ENCODE measurements at regions not wholly inside any gene's neighbourhood (a gene's known extent, or its start where the extent isn't known, plus 50 kb on each side); places are given as distances from the start of the nearest gene placed in this dataset.

- FAIRE-seq (no peak), DNase-seq (ENCODE audit: low spot score) (no peak), ATAC-seq (no peak)
- Histone ChIP-seq H3K4me2 (ENCODE audit: low read depth, low read length) (no peak overlapping the region), H3K4me1 (ENCODE audit: insufficient read depth, low read length) (no peaks in the 10 kb centered on the region), H3K36me3 (replicated peaks in 1 of 2; ENCODE audit: control insufficient read depth in 1 of 2, insufficient read depth in 2 of 2, low read length in 2 of 2) (no peaks in the 10 kb centered on the region), H3K9me3 (ENCODE audit: low read length) (no peaks in the 10 kb centered on the region), H3K79me2 (ENCODE audit: insufficient read depth, low read length) (no peaks in the 10 kb centered on the region), H3K27ac (ENCODE audit: extremely low read length, insufficient read depth, low read length) (no peak overlapping the region), H3K27me3 (ENCODE audit: control insufficient read depth in 1 of 2, insufficient read depth in 2 of 2, low read length in 2 of 2) (peaks cover 0 to 4% of the 10 kb centered on the region in 2 experiments; a peak in 2 of 5 replicates), H4K20me1 (ENCODE audit: insufficient read depth, low read length) (no peaks in the 10 kb centered on the region), H3K4me3 (replicated peaks in 1 of 3; ENCODE audit: insufficient read depth in 1 of 3, low read depth in 2 of 3, low read length in 3 of 3) (no peak overlapping the region), H3K9ac (ENCODE audit: insufficient read depth, low read depth, low read length) (no peak overlapping the region), H2AFZ (ENCODE audit: low read length) (no peak overlapping the region)
- in situ Hi-C loops (cut with HindIII; ENCODE audit: extremely low pct_ligation_motif_present, low pct_unique_long_range_greater_than_20kb) (no loop called here), intact Hi-C loops (cut with micrococcal nuclease; ENCODE audit: unreplicated experiment) (no loop called here)
- no TSS peak for BruUV-seq (replicated peaks)
- TF ChIP-seq, protein P1, sequence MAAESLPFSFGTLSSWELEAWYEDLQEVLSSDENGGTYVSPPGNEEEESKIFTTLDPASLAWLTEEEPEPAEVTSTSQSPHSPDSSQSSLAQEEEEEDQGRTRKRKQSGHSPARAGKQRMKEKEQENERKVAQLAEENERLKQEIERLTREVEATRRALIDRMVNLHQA (CRISPR knock-in tag; IDR thresholded peaks at IDR 0.05) = no peak
- no peak for TF ChIP-seq PATZ1 (CRISPR knock-in tag; IDR thresholded peaks at IDR 0.05)
- no peak for TF ChIP-seq AGO1 (IDR thresholded peaks at IDR 0.05; ENCODE audit: low read depth, low read length, poor library complexity, severe bottlenecking)
- no peak for TF ChIP-seq PAX8 (CRISPR knock-in tag; IDR thresholded peaks at IDR 0.05; ENCODE audit: borderline replicate concordance)
- TF ChIP-seq JUNB (CRISPR knock-in tag; IDR thresholded peaks at IDR 0.05; ENCODE audit: borderline replicate concordance) = no peak
- no peak for TF ChIP-seq ATF4 (CRISPR knock-in tag; IDR thresholded peaks at IDR 0.05)
- TF ChIP-seq ZNF234 (CRISPR knock-in tag; conservative IDR thresholded peaks at IDR 0.05) = no peak
- TF ChIP-seq NKX3-1 (CRISPR knock-in tag; IDR thresholded peaks at IDR 0.05) = no peak
- CTCF ChIA-PET (ENCODE audit: low intra/inter-chr PET ratio, low total read pairs) = no interaction called here
- POLR2A ChIA-PET = no interaction called here
- 6% methylated on average over 6 of the region's 6 CpGs for WGBS (ENCODE audit: low lambda C conversion rate)
These were observed 93.4 kb upstream of the KCNE2 start for GRCh38 chr21:34270411-34270810.

Measured in HepG2 (cell line).